HepG2 (cell line): ENCODE measurements at regions not wholly inside any gene's neighbourhood (a gene's known extent, or its start where the extent isn't known, plus 50 kb on each side); places are given as distances from the start of the nearest gene placed in this dataset.

Source experiments
- ATAC-seq: fragments of 200-7000 bp; cut with Tn5 transposase; 3 replicates; pipeline ENCODE4 v1.9.1; 2020; ENCODE audit warnings: mild to moderate bottlenecking, moderate library complexity
- BruUV-seq: library from RNA; stranded (reverse); fragments of 400-500 nt; replicated peaks from 2 replicates; lab custom pipeline; 2021; lab: Mats Ljungman, UMichigan
- CTCF ChIA-PET: fragments of 300-600 bp; formaldehyde crosslinking; extraction: SDS; loops from one replicate; lab custom pipeline; 2021; ENCODE audit warnings: low total read pairs, inconsistent platforms, low intra/inter-chr PET ratio; lab: Yijun Ruan, JAX
- POLR2A ChIA-PET: fragments of 350-600 bp; sonication (Branson Sonifier 250); formaldehyde crosslinking; loops from one replicate; lab custom pipeline; 2020; ENCODE audit warnings: antibody characterized with exemption, inconsistent platforms; lab: Yijun Ruan, JAX
- DNase-seq: peaks from one replicate; pipeline ENCODE4 v3.0.0-alpha.2; 2015; ENCODE audit warnings: low spot score
- FAIRE-seq: peaks from 3 replicates; lab custom pipeline; 2011; peaks lifted over from hg19 to GRCh38; lab: Jason Lieb, UNC
- H2AFZ ChIP-seq: one replicate; pipeline ENCODE4 v1.6.1; 2011; ENCODE audit warnings: low read length, inconsistent platforms
- H3K27ac ChIP-seq: fragments of 300-600 bp; 3 replicates; pipeline ENCODE4 v1.8.0; 2011; ENCODE audit warnings: mixed run types, mild to moderate bottlenecking, mixed read lengths, low read length, inconsistent platforms; ENCODE audit not compliant: insufficient read depth; ENCODE audit errors: extremely low read length
- H3K27me3 ChIP-seq, 2 experiments: fragments of 200-600 bp in 1 of 2; 2 replicates in 1 of 2; 3 replicates in 1 of 2; pipeline versions ENCODE4 v1.6.0 to v1.8.0; 2011; ENCODE audit warnings: low read length in 2 of 2, mild to moderate bottlenecking in 2 of 2, moderate library complexity in 2 of 2, inconsistent platforms in 1 of 2; ENCODE audit not compliant: insufficient read depth in 2 of 2, control insufficient read depth in 1 of 2
- H3K36me3 ChIP-seq, 2 experiments: fragments of 200-600 bp in 1 of 2; replicated peaks in 1 of 2; 2 replicates in 1 of 2; 3 replicates in 1 of 2; pipeline versions ENCODE4 v1.5.1 to v1.8.0; 2011; ENCODE audit warnings: low read length in 2 of 2, inconsistent platforms in 1 of 2; ENCODE audit not compliant: insufficient read depth in 2 of 2, control insufficient read depth in 1 of 2
- H3K4me1 ChIP-seq: 2 replicates; pipeline ENCODE4 v1.5.1; 2012; ENCODE audit warnings: low read length, inconsistent platforms; ENCODE audit not compliant: insufficient read depth
- H3K4me2 ChIP-seq: 2 replicates; pipeline ENCODE4 v1.6.0; 2011; ENCODE audit warnings: low read depth, low read length, inconsistent platforms
- H3K4me3 ChIP-seq, 3 experiments: fragments of 200-600 bp in 1 of 3; sonication (generic), shearing (Covaris generic) in 1 of 3; replicated peaks in 1 of 3; 2 replicates each; pipeline ENCODE4 v1.5.1; 2011 to 2016; ENCODE audit warnings: low read length in 3 of 3, inconsistent platforms in 2 of 3, low read depth in 2 of 3, mild to moderate bottlenecking in 2 of 3, control low read depth in 1 of 3, mixed read lengths in 1 of 3; ENCODE audit not compliant: insufficient read depth in 1 of 3
- H3K79me2 ChIP-seq: one replicate; pipeline ENCODE4 v1.6.1; 2011; ENCODE audit warnings: low read length, inconsistent platforms; ENCODE audit not compliant: insufficient read depth
- H3K9ac ChIP-seq: 2 replicates; pipeline ENCODE4 v1.6.0; 2011; ENCODE audit warnings: mild to moderate bottlenecking, low read depth, low read length, inconsistent platforms; ENCODE audit not compliant: insufficient read depth
- H3K9me3 ChIP-seq: 2 replicates; pipeline ENCODE4 v1.5.1; 2012; ENCODE audit warnings: mild to moderate bottlenecking, low read length
- H4K20me1 ChIP-seq: 2 replicates; pipeline ENCODE4 v1.6.0; 2011; ENCODE audit warnings: inconsistent platforms, mild to moderate bottlenecking, low read length, moderate library complexity; ENCODE audit not compliant: insufficient read depth
- EEA1 ChIP-seq: sonication (generic); formaldehyde crosslinking; IDR thresholded peaks from 2 replicates; pipeline ENCODE4 v1.5.1; 2020; ENCODE audit warnings: mild to moderate bottlenecking, missing genetic modification reagents, borderline replicate concordance
- FOXP1 ChIP-seq, 2 experiments: fragments of 450-650 bp in 1 of 2; IDR thresholded peaks; 2 replicates each; pipeline ENCODE4 v1.6.1; 2017 to 2018; ENCODE audit warnings: antibody characterized with exemption in 1 of 2
- KAT8 ChIP-seq: IDR thresholded peaks from 2 replicates; pipeline ENCODE4 v1.6.1; 2016; ENCODE audit warnings: missing genetic modification reagents, missing compliant biosample characterization
- KDM6A ChIP-seq: IDR thresholded peaks from 2 replicates; pipeline ENCODE4 v1.6.1; 2016; ENCODE audit warnings: low read depth
- LCORL ChIP-seq, 2 experiments: fragments of 450-650 bp in 1 of 2; sonication (generic) in 1 of 2; formaldehyde crosslinking in 1 of 2; IDR thresholded peaks; 2 replicates each; pipeline versions ENCODE4 v1.5.0 to v1.6.1; 2017 to 2020; ENCODE audit warnings: antibody characterized with exemption in 1 of 2, missing genetic modification reagents in 1 of 2
- MXI1 ChIP-seq: IDR thresholded peaks from 3 replicates; pipeline ENCODE4 v1.6.1; 2012; ENCODE audit warnings: low read depth, low read length, inconsistent platforms, borderline replicate concordance
- NFE2L2 ChIP-seq: fragments of 150-350 bp; IDR thresholded peaks from 2 replicates; pipeline ENCODE4 v1.6.1; 2014; ENCODE audit warnings: low read length
- NFIB ChIP-seq: sonication (generic); formaldehyde crosslinking; IDR thresholded peaks from 2 replicates; pipeline ENCODE4 v1.9.0; 2021; ENCODE audit warnings: missing genetic modification reagents, mild to moderate bottlenecking, borderline replicate concordance
- STAG1 ChIP-seq: sonication (generic); formaldehyde crosslinking; IDR thresholded peaks from 2 replicates; pipeline ENCODE4 v1.4.0; 2020; ENCODE audit warnings: missing genetic modification reagents
- XRCC5 ChIP-seq: fragments of 200-400 bp; formaldehyde crosslinking; optimal IDR thresholded peaks from 2 replicates; pipeline ENCODE3; 2017; ENCODE audit warnings: mild to moderate bottlenecking, low read length
- ZNF263 ChIP-seq: sonication (generic); formaldehyde crosslinking; IDR thresholded peaks from 2 replicates; pipeline ENCODE4 v1.4.0; 2020; ENCODE audit warnings: missing genetic modification reagents
- ZNF354B ChIP-seq: sonication (generic); formaldehyde crosslinking; IDR thresholded peaks from 2 replicates; pipeline ENCODE4 v1.8.0; 2022; ENCODE audit warnings: mild to moderate bottlenecking, missing genetic modification reagents
- ZNF530 ChIP-seq: sonication (generic); formaldehyde crosslinking; IDR thresholded peaks from 2 replicates; pipeline ENCODE4 v1.5.0; 2020; ENCODE audit warnings: low read depth, mild to moderate bottlenecking, missing genetic modification reagents
- ZNF879 ChIP-seq: sonication (generic); formaldehyde crosslinking; IDR thresholded peaks from 2 replicates; pipeline ENCODE4 v1.8.1; 2023; ENCODE audit warnings: missing genetic modification reagents
- WGBS: methylation state at CpG from one replicate; pipeline ENCODE4 v1.1.6; 2017; ENCODE audit warnings: low lambda C conversion rate; 5-methylcytosine and 5-hydroxymethylcytosine counted together
- in situ Hi-C: cut with HindIII; loops from 2 replicates; pipeline ENCODE4 v1.10.0; 2017; ENCODE audit warnings: low pct_unique_long_range_greater_than_20kb; ENCODE audit not compliant: extremely low pct_ligation_motif_present
- intact Hi-C: fragments of 100-400 bp; cut with micrococcal nuclease; formaldehyde crosslinking; loops from one replicate; pipeline ENCODE4 v1.10.0; 2022; ENCODE audit not compliant: unreplicated experiment
- TF ChIP-seq, protein P1 (sequence below): sonication (generic); formaldehyde crosslinking; IDR thresholded peaks from 2 replicates; pipeline ENCODE4 v1.4.0; 2020; ENCODE audit warnings: missing genetic modification reagents
- TF ChIP-seq, protein P2 (sequence below): fragments of 450-650 bp; IDR thresholded peaks from 2 replicates; pipeline ENCODE4 v1.6.1; 2017; ENCODE audit warnings: mild to moderate bottlenecking
- TF ChIP-seq, protein P3 (sequence below): sonication (generic); formaldehyde crosslinking; IDR thresholded peaks from 2 replicates; pipeline ENCODE4 v1.4.0; 2020; ENCODE audit warnings: low read depth, mild to moderate bottlenecking, missing genetic modification reagents

DNA sequence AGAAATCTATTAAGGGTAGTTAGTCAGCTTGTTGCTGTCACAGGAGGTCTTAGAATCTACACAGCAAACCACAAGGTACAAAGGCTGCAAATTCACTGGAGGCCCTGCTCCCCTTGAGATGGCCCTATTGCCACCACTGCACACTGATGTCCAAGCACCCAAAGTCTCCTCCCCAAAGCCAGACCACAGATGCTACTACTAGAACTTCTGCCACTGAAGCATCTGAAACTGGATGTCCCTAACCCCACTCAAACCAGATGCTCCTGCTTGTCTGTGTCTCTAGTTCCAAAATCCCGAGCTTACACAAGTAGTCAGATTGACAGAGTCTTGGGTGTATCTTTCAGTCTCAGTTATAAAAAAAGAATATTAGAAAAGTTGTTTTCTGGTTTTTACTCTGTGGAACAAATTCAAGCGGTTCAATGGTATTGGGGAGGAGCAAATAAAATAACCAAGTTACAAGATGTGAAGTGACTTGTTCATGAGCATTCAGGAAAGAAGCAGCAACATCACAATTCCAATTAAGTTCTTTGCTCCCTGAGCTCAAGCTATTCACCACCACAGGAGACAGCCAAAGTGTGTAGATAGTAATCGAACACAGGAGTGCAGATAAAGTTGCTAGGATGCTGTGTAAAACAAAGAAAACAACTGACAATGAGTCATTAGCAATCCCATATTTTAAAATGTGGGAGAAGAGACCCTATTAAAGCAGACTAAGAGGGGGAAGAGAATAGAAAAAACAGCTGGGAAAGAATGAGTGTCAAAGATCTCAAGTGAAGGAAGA, 352.3 kb downstream of the PDGFC start (continued):
- TF ChIP-seq, protein P1, sequence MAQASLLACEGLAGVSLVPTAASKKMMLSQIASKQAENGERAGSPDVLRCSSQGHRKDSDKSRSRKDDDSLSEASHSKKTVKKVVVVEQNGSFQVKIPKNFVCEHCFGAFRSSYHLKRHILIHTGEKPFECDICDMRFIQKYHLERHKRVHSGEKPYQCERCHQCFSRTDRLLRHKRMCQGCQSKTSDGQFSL (CRISPR knock-in tag): no peak
- no peak for TF ChIP-seq KDM6A (CRISPR knock-in tag)
- no peak for TF ChIP-seq ZNF530

DNA sequence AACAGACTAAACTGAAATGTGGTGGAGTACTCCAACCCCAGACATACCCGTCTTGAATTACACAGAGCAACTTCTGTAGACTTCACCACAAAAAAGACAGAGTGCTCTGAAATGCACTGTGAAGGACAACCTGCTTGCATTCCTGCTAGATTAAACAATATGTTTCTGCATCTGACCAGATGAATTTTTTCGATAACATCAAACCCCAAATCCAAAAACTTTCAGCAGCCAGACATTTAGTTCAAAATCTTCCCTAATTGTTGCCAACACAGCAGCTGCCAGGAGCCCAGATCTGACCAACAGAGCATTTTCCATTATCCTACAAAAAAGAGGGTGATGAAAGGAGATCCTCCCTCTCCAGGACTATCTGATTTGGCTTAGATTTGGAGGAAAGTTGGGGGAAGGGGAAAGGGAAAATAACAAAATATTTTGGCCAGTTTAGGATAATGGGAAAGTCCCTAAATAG, 356.5 kb downstream of the PDGFC start:
- in situ Hi-C loops: no loop called here

More for the DNA sequence above, 356.5 kb downstream of the PDGFC start:
- H3K9me3 ChIP-seq: no peaks in the 10 kb centered on the region
- H2AFZ ChIP-seq: no peak overlapping the region
- no peaks in the 10 kb centered on the region for H3K79me2 ChIP-seq
- BruUV-seq: no TSS peak
- H3K4me1 ChIP-seq: no peaks in the 10 kb centered on the region
- DNase-seq: no peak
- 5% methylated on average over 2 of the region's 2 CpGs for WGBS
- POLR2A ChIA-PET: no interaction called here
- no peak overlapping the region for H3K4me2 ChIP-seq
- H3K27me3 ChIP-seq: no peaks in the 10 kb centered on the region; a peak in 1 of 5 replicates
- H3K4me3 ChIP-seq: no peak overlapping the region
- no peak overlapping the region for H3K27ac ChIP-seq
- H4K20me1 ChIP-seq: no peaks in the 10 kb centered on the region
- no peaks in the 10 kb centered on the region for H3K36me3 ChIP-seq
- ATAC-seq: no peak
- no peak overlapping the region for H3K9ac ChIP-seq
- intact Hi-C loops: no loop called here
- CTCF ChIA-PET: no interaction called here
- no peak for FAIRE-seq
- no peak for TF ChIP-seq ZNF879 (CRISPR knock-in tag)
- no peak for TF ChIP-seq ZNF354B (CRISPR knock-in tag)
- TF ChIP-seq NFIB (CRISPR knock-in tag): no peak
- TF ChIP-seq STAG1 (CRISPR knock-in tag): no peak
- TF ChIP-seq EEA1 (CRISPR knock-in tag): no peak
- no peak for TF ChIP-seq KAT8 (CRISPR knock-in tag)
- TF ChIP-seq XRCC5: no peak
- TF ChIP-seq LCORL (IDR thresholded peaks at IDR 0.05): no peak
- no peak for TF ChIP-seq LCORL (CRISPR knock-in tag; IDR thresholded peaks at IDR 0.05)
- TF ChIP-seq ZNF530: no peak
- no peak for TF ChIP-seq NFE2L2
- TF ChIP-seq, protein P2, sequence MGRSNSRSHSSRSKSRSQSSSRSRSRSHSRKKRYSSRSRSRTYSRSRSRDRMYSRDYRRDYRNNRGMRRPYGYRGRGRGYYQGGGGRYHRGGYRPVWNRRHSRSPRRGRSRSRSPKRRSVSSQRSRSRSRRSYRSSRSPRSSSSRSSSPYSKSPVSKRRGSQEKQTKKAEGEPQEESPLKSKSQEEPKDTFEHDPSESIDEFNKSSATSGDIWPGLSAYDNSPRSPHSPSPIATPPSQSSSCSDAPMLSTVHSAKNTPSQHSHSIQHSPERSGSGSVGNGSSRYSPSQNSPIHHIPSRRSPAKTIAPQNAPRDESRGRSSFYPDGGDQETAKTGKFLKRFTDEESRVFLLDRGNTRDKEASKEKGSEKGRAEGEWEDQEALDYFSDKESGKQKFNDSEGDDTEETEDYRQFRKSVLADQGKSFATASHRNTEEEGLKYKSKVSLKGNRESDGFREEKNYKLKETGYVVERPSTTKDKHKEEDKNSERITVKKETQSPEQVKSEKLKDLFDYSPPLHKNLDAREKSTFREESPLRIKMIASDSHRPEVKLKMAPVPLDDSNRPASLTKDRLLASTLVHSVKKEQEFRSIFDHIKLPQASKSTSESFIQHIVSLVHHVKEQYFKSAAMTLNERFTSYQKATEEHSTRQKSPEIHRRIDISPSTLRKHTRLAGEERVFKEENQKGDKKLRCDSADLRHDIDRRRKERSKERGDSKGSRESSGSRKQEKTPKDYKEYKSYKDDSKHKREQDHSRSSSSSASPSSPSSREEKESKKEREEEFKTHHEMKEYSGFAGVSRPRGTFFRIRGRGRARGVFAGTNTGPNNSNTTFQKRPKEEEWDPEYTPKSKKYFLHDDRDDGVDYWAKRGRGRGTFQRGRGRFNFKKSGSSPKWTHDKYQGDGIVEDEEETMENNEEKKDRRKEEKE: no peak
- TF ChIP-seq ZNF263 (CRISPR knock-in tag): no peak
- TF ChIP-seq FOXP1 (IDR thresholded peaks at IDR 0.05): no peak
- TF ChIP-seq FOXP1 (CRISPR knock-in tag; IDR thresholded peaks at IDR 0.05): no peak
- TF ChIP-seq, protein P3, sequence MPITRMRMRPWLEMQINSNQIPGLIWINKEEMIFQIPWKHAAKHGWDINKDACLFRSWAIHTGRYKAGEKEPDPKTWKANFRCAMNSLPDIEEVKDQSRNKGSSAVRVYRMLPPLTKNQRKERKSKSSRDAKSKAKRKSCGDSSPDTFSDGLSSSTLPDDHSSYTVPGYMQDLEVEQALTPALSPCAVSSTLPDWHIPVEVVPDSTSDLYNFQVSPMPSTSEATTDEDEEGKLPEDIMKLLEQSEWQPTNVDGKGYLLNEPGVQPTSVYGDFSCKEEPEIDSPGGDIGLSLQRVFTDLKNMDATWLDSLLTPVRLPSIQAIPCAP (CRISPR knock-in tag): no peak
- no peak for TF ChIP-seq MXI1
